ENCODE measurements at regions not wholly inside any gene's neighbourhood (a gene's known extent, or its start where the extent isn't known, plus 50 kb on each side); places are given as distances from the start of the nearest gene placed in this dataset.

DNA sequence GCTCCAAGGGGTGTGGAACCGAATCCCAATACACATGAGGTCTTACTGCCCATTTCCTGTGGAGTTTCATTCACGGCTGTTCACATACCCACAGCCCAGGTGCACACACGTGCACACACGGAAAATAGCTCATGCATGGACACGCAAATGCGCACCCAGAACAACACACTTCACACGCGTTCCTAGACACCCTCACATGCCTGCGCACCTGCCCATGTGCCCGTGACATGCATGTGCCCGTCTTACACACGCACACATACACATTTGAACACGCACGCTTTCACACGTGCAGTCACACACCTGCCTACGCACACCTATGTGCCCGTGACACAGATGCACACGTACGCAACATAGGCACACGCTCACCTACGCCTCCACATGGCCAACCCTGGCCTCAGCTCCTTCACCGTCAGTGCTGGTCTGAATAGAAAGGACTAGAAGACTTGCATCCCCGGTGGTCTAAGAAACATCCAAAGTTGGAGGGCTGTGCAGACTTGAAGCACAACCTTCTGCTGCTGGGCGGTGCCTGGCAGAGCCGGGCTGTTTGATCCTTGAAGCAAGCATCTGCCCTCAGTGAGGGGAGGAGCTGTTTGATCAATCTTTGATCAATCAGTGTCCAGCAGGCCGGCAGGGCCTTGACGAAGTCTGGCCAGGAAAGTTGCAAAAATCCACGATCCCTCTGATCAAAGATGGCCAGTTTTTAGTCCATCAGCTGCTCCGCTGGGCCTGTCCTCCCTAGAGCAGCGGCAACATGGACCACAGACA is 164.7 kb downstream of the OLFM1 start:
- Histone ChIP-seq H3K4me3 (no peak overlapping the region), H3K79me2 (no peaks in the 10 kb centered on the region), H4K20me1 (ENCODE audit: insufficient read depth, poor library complexity, severe bottlenecking) (no peaks in the 10 kb centered on the region), H3K27me3 (peaks cover 5% of the 10 kb centered on the region), H2AFZ (no peak overlapping the region), H3K9me2 (replicated peaks; ENCODE audit: insufficient read depth) (no peaks in the 10 kb centered on the region), H3K4me2 (no peak overlapping the region), H3K9me3 (ENCODE audit: low read depth) (no peaks in the 10 kb centered on the region), H3K4me1 (ENCODE audit: insufficient read depth) (no peaks in the 10 kb centered on the region), H3K36me3 (replicated peaks; ENCODE audit: insufficient read depth, low read depth) (no peaks in the 10 kb centered on the region), H3K27ac (no peak overlapping the region)
- WGBS (ENCODE audit: low lambda C conversion rate, missing lambda C conversion rate): 94% methylated on average over 30 of the region's 30 CpGs
- no peak for TF ChIP-seq EZH2phosphoT487 (IDR thresholded peaks at IDR 0.05; ENCODE audit: low read depth, severe bottlenecking, unreplicated experiment)
- no peak for TF ChIP-seq EZH2 (IDR thresholded peaks at IDR 0.05; ENCODE audit: borderline replicate concordance)
- TF ChIP-seq, protein P1, sequence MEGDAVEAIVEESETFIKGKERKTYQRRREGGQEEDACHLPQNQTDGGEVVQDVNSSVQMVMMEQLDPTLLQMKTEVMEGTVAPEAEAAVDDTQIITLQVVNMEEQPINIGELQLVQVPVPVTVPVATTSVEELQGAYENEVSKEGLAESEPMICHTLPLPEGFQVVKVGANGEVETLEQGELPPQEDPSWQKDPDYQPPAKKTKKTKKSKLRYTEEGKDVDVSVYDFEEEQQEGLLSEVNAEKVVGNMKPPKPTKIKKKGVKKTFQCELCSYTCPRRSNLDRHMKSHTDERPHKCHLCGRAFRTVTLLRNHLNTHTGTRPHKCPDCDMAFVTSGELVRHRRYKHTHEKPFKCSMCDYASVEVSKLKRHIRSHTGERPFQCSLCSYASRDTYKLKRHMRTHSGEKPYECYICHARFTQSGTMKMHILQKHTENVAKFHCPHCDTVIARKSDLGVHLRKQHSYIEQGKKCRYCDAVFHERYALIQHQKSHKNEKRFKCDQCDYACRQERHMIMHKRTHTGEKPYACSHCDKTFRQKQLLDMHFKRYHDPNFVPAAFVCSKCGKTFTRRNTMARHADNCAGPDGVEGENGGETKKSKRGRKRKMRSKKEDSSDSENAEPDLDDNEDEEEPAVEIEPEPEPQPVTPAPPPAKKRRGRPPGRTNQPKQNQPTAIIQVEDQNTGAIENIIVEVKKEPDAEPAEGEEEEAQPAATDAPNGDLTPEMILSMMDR (IDR thresholded peaks at IDR 0.05; ENCODE audit: poor library complexity): no peak
- no peak for DNase-seq (ENCODE audit: low spot score)

DNA sequence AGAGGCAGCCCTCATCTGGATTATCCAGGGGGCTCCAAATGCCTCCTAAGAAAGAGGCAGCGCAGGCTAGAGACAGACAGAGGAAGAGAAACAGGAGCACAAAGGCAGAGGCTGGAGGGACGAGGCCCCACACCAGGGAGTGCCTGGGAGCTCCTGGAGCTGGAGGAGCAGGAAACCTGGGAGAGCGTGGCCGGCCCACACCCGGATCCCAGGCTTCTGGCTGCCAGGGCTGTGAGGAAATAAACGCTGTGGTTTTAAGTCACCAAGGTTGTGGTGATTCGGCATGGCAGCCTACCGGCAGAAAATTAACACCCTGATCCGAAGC is 165.5 kb downstream of the OLFM1 start:
- H3K27ac ChIP-seq: no peak overlapping the region
- H3K36me3 ChIP-seq (replicated peaks; ENCODE audit: insufficient read depth, low read depth): no peaks in the 10 kb centered on the region
- H3K9me2 ChIP-seq (replicated peaks; ENCODE audit: insufficient read depth): no peaks in the 10 kb centered on the region
- H4K20me1 ChIP-seq (ENCODE audit: insufficient read depth, poor library complexity, severe bottlenecking): no peaks in the 10 kb centered on the region
- no peaks in the 10 kb centered on the region for H3K79me2 ChIP-seq
- no peaks in the 10 kb centered on the region for H3K4me1 ChIP-seq (ENCODE audit: insufficient read depth)
- 67% methylated on average over 9 of the region's 9 CpGs for WGBS (ENCODE audit: low lambda C conversion rate, missing lambda C conversion rate)
- no peak overlapping the region for H3K4me2 ChIP-seq
- no peak for TF ChIP-seq EZH2phosphoT487 (IDR thresholded peaks at IDR 0.05; ENCODE audit: low read depth, severe bottlenecking, unreplicated experiment)
- no peak for TF ChIP-seq EZH2 (IDR thresholded peaks at IDR 0.05; ENCODE audit: borderline replicate concordance)
- TF ChIP-seq, protein P1 (IDR thresholded peaks at IDR 0.05; ENCODE audit: poor library complexity): no peak
- H3K27me3 ChIP-seq: peaks cover 5% of the 10 kb centered on the region
- H2AFZ ChIP-seq: no peak overlapping the region
- no peaks in the 10 kb centered on the region for H3K9me3 ChIP-seq (ENCODE audit: low read depth)
- DNase-seq (ENCODE audit: low spot score): no peak
- no peak overlapping the region for H3K4me3 ChIP-seq

DNA sequence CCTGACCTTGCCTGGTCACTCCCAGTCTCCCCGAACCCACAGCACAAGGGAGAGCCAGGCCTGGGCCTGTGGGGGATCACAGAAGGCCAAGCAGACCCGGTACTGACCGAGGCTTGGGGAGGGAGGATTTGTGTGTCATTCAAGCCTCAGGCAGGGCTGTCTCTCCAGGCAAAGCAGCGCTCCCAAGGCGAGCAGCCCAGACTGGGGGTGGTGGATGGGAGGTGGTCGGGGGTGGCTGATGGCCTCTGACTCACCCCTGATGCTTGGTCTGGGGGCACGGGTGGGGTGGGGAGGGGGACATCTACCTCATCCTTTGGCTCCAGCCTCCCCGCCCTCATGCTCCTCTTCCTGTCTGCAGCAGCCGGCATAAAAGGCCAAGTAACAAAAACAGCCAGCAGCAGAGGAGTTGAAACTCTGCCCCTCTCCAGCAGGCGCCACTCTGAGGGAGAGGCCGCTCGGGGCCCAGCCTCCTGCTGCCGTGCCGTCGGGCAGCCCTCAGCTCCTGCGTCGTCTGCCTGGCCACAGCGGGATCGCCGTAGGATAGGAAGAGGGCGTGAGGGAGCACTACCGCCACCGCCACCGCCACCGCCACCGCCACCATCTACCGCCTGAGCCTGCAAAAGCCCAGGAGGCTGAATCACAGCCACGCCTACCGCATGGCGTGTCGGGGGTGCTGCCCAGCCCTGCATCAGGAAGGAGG is 166.0 kb downstream of the OLFM1 start:
- H3K9me2 ChIP-seq (replicated peaks; ENCODE audit: insufficient read depth): no peaks in the 10 kb centered on the region
- peaks cover 5% of the 10 kb centered on the region for H3K27me3 ChIP-seq
- H3K4me2 ChIP-seq: no peak overlapping the region
- 36% methylated on average over 27 of the region's 31 CpGs for WGBS (ENCODE audit: low lambda C conversion rate, missing lambda C conversion rate)
- no peaks in the 10 kb centered on the region for H3K4me1 ChIP-seq (ENCODE audit: insufficient read depth)
- no peak overlapping the region for H3K4me3 ChIP-seq
- no peak overlapping the region for H2AFZ ChIP-seq
- no peaks in the 10 kb centered on the region for H4K20me1 ChIP-seq (ENCODE audit: insufficient read depth, poor library complexity, severe bottlenecking)
- H3K9me3 ChIP-seq (ENCODE audit: low read depth): no peaks in the 10 kb centered on the region
- H3K79me2 ChIP-seq: no peaks in the 10 kb centered on the region
- TF ChIP-seq EZH2 (IDR thresholded peaks at IDR 0.05; ENCODE audit: borderline replicate concordance): no peak
- TF ChIP-seq, protein P1 (IDR thresholded peaks at IDR 0.05; ENCODE audit: poor library complexity): no peak
- TF ChIP-seq EZH2phosphoT487 (IDR thresholded peaks at IDR 0.05; ENCODE audit: low read depth, severe bottlenecking, unreplicated experiment): no peak
- H3K36me3 ChIP-seq (replicated peaks; ENCODE audit: insufficient read depth, low read depth): no peaks in the 10 kb centered on the region
- no peak overlapping the region for H3K27ac ChIP-seq
- peak; percentile 33 for DNase-seq (ENCODE audit: low spot score)
